ENCODE measurements at regions not wholly inside any gene's neighbourhood (a gene's known extent, or its start where the extent isn't known, plus 50 kb on each side); places are given as distances from the start of the nearest gene placed in this dataset.

DNA sequence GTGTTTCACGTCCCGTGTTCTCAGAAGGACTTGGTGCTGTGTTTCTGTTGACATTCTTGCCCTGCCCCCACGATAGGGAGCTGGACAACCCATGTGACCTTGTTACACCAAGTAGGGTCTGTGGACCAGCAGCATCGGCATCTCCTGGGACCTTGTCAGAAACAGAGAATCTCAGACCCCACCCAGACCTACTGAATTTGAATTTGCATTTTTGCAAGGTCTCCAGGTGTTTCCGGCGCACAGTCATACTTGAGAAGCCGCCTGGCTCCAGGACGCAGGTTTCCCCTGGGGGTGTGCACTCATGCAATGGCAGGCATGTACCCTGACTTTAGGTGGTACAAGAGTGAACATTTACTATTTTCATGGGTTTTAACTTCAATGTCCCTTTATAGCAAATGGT, 117.9 kb downstream of the TLE3 start:
- TF ChIP-seq MAFK (IDR thresholded peaks at IDR 0.05; ENCODE audit: partially characterized antibody) (no peak), EP300 (IDR thresholded peaks at IDR 0.05) (no peak), FOXS1 (CRISPR knock-in tag; IDR thresholded peaks at IDR 0.05) (no peak), E2F6 (IDR thresholded peaks at IDR 0.05; ENCODE audit: borderline replicate concordance, low read depth) (no peak), TFCP2L1 (CRISPR knock-in tag; IDR thresholded peaks at IDR 0.05) (no peak), ZFP36 (IDR thresholded peaks at IDR 0.05; ENCODE audit: borderline replicate concordance, partially characterized antibody) (no peak), BHLHE40 (IDR thresholded peaks at IDR 0.05; ENCODE audit: low read depth, low read length) (no peak), JUN (IDR thresholded peaks at IDR 0.05) (no peak), ESRRA (IDR thresholded peaks at IDR 0.05; ENCODE audit: borderline replicate concordance, low read length) (no peak), RNF2 (IDR thresholded peaks at IDR 0.05; ENCODE audit: borderline replicate concordance, low read depth) (no peak), TP53 (CRISPR knock-in tag; IDR thresholded peaks at IDR 0.05) (no peak), POLR2A (IDR thresholded peaks at IDR 0.05; ENCODE audit: low read length) (no peak), HOXB13 (CRISPR knock-in tag; IDR thresholded peaks at IDR 0.05; ENCODE audit: low read depth) (no peak), FOSL2 (IDR thresholded peaks at IDR 0.05) (no peak), FOSL2 (CRISPR knock-in tag; IDR thresholded peaks at IDR 0.05) (no peak), ZSCAN20 (CRISPR knock-in tag; IDR thresholded peaks at IDR 0.05) (no peak)
- TF ChIP-seq, protein P1, sequence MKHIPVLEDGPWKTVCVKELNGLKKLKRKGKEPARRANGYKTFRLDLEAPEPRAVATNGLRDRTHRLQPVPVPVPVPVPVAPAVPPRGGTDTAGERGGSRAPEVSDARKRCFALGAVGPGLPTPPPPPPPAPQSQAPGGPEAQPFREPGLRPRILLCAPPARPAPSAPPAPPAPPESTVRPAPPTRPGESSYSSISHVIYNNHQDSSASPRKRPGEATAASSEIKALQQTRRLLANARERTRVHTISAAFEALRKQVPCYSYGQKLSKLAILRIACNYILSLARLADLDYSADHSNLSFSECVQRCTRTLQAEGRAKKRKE (CRISPR knock-in tag; IDR thresholded peaks at IDR 0.05; ENCODE audit: low read depth), result no peak
- TF ChIP-seq, protein P2, sequence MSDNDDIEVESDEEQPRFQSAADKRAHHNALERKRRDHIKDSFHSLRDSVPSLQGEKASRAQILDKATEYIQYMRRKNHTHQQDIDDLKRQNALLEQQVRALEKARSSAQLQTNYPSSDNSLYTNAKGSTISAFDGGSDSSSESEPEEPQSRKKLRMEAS (IDR thresholded peaks at IDR 0.05), result no peak
- TF ChIP-seq, protein P3, sequence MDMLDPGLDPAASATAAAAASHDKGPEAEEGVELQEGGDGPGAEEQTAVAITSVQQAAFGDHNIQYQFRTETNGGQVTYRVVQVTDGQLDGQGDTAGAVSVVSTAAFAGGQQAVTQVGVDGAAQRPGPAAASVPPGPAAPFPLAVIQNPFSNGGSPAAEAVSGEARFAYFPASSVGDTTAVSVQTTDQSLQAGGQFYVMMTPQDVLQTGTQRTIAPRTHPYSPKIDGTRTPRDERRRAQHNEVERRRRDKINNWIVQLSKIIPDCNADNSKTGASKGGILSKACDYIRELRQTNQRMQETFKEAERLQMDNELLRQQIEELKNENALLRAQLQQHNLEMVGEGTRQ (IDR thresholded peaks at IDR 0.05), result no peak
- TF ChIP-seq, protein P4, sequence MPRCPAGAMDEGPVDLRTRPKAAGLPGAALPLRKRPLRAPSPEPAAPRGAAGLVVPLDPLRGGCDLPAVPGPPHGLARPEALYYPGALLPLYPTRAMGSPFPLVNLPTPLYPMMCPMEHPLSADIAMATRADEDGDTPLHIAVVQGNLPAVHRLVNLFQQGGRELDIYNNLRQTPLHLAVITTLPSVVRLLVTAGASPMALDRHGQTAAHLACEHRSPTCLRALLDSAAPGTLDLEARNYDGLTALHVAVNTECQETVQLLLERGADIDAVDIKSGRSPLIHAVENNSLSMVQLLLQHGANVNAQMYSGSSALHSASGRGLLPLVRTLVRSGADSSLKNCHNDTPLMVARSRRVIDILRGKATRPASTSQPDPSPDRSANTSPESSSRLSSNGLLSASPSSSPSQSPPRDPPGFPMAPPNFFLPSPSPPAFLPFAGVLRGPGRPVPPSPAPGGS (IDR thresholded peaks at IDR 0.05), result no peak
- peaks cover 5% of the 10 kb centered on the region; the same call in 2 of the 3 replicates for H3K4me1 ChIP-seq
- H3K4me2 ChIP-seq, result no peak overlapping the region
- H3K9me3 ChIP-seq, result 0 out of 3 replicates have a peak, but pooled peaks cover 4% of the 10 kb centered on the region
- CTCF ChIA-PET, result interaction anchor here (0.8 to 1.1 kb wide), 2 partner anchors 487 to 589 kb away, joined by 3 read pairs; no protein-coding TSS in a partner anchor
- 81% methylated on average over 8 of the region's 8 CpGs for WGBS (ENCODE audit: missing lambda C conversion rate)
- H3K27ac ChIP-seq, result no peak overlapping the region
- no peak for DNase-seq (ENCODE audit: low read depth in 1 of 2, low spot score in 1 of 2)
- no peak overlapping the region for H3K4me3 ChIP-seq
- POLR2A ChIA-PET, result no interaction called here
- FAIRE-seq, result no peak
- ATAC-seq, result no peak

DNA sequence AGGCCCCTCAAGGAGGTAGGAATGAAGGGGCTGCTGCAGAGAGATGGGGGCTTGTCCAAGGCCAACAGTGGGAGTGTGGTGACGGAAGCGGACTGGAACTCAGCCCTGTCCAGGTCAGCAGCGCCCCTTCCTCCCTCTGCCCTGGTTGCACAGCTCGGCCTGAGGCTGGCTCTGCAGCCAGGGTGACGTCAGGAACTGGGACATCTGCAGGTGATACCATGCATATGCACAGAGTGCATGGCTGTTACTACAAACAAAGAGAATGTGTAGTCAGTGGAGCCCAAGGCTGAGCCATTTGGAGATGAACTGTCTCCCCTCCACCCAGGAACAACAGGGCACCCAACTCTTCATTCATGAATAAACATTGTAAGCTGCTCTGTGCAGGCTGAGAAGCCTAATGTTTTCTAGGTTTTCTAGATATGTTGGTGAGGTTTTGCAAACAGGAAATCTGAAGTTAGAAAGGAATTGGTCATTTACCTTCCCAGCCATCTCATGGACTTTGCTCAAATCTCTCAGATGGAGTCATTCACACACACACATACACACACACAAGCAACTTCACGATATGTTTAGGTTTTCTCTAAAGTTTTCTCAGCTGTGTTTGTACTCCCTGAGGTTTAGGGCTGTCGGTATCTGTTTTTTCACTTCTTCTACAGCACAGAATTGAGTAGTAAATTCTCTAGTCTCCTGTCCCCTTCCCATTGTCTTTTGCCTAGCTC, 117.2 kb downstream of the TLE3 start:
- ATAC-seq, result no peak
- H3K4me2 ChIP-seq, result no peak overlapping the region
- FAIRE-seq, result no peak
- H3K4me1 ChIP-seq, result peaks cover 5% of the 10 kb centered on the region; the same call in 2 of the 3 replicates
- H3K27ac ChIP-seq, result no peak overlapping the region
- 68% methylated on average over 7 of the region's 7 CpGs for WGBS (ENCODE audit: missing lambda C conversion rate)
- H3K9me3 ChIP-seq, result 0 out of 3 replicates have a peak, but pooled peaks cover 4% of the 10 kb centered on the region
- CTCF ChIA-PET, result interaction anchor here (1.1 kb wide), 1 partner anchor 487 kb away, joined by 3 read pairs; no protein-coding TSS in a partner anchor
- POLR2A ChIA-PET, result no interaction called here
- no peak overlapping the region for H3K4me3 ChIP-seq
- TF ChIP-seq CBX8 (IDR thresholded peaks at IDR 0.05) (no peak), RFX5 (IDR thresholded peaks at IDR 0.05) (no peak), ZFP36 (IDR thresholded peaks at IDR 0.05; ENCODE audit: borderline replicate concordance, partially characterized antibody) (no peak), POLR2A (IDR thresholded peaks at IDR 0.05; ENCODE audit: low read length) (no peak), SMC3 (IDR thresholded peaks at IDR 0.05) (no peak), MYC (IDR thresholded peaks at IDR 0.05; ENCODE audit: borderline replicate concordance, low read length) (no peak), CHD2 (IDR thresholded peaks at IDR 0.05; ENCODE audit: low read length, partially characterized antibody) (no peak)
- no peak for DNase-seq (ENCODE audit: low read depth in 1 of 2, low spot score in 1 of 2)
